Ascending aorta (tissue), 2 donors: ENCODE measurements at regions not wholly inside any gene's neighbourhood (a gene's known extent, or its start where the extent isn't known, plus 50 kb on each side); places are given as distances from the start of the nearest gene placed in this dataset.

Experiments used
- DNase-seq, 2 donors: peaks; one replicate each; pipeline ENCODE4 v3.0.0-alpha.2; 2019; ENCODE audit warnings: low spot score in 2 of 2
- H3K27ac ChIP-seq, 2 donors: fragments of 200-600 bp; sonication (generic); one replicate each; pipeline ENCODE4 v1.5.1; 2016 to 2017; ENCODE audit warnings: mild to moderate bottlenecking in 1 of 2
- H3K27me3 ChIP-seq: fragments of 200-600 bp; sonication (generic); one replicate; pipeline ENCODE4 v1.5.1; 2017
- H3K36me3 ChIP-seq, 2 donors: fragments of 200-600 bp; sonication (generic); one replicate each; pipeline ENCODE4 v1.5.1; 2016
- H3K4me1 ChIP-seq, 2 donors: fragments of 200-600 bp; sonication (generic); one replicate each; pipeline ENCODE4 v1.5.1; 2016 to 2017; ENCODE audit warnings: mild to moderate bottlenecking in 1 of 2
- H3K4me3 ChIP-seq, 2 donors: fragments of 200-600 bp; sonication (generic); one replicate each; pipeline ENCODE4 v1.5.1; 2016 to 2017; ENCODE audit warnings: mild to moderate bottlenecking in 1 of 2
- H3K9me3 ChIP-seq, 2 donors: fragments of 200-600 bp; sonication (generic); one replicate each; pipeline ENCODE4 v1.5.1; 2016
- CTCF ChIP-seq, 3 experiments: fragments of 200-600 bp in 2 of 3; fragments of 450-650 bp in 1 of 3; sonication (generic) in 2 of 3; IDR thresholded peaks; one replicate each; pipeline ENCODE4 v1.5.1; 2016 to 2019; ENCODE audit warnings: antibody characterized with exemption in 3 of 3, mild to moderate bottlenecking in 1 of 3, moderate library complexity in 1 of 3
- intact Hi-C: fragments of 100-400 bp; cut with DNase I; formaldehyde crosslinking; loops from one replicate; pipeline ENCODE4 v1.15.1; 2023

- DNase-seq, result no peak
- Histone ChIP-seq H3K27ac (no peak overlapping the region), H3K36me3 (no peaks in the 10 kb centered on the region), H3K27me3 (no peaks in the 10 kb centered on the region), H3K4me1 (no peaks in the 10 kb centered on the region), H3K4me3 (no peak overlapping the region), H3K9me3 (no peaks in the 10 kb centered on the region)
- intact Hi-C loops, result no loop called here
- no peak for TF ChIP-seq CTCF (IDR thresholded peaks at IDR 0.05)
Observed at GRCh38 chr2:224309176-224309575, 92.7 kb downstream of the FAM124B start.

GRCh38 chr2:224308272-224308911 lies 93.5 kb downstream of the FAM124B start:
- H3K36me3 ChIP-seq, result no peaks in the 10 kb centered on the region
- no peak for DNase-seq
- TF ChIP-seq CTCF (IDR thresholded peaks at IDR 0.05), result no peak
- H3K27me3 ChIP-seq, result no peaks in the 10 kb centered on the region
- H3K4me1 ChIP-seq, result no peaks in the 10 kb centered on the region
- H3K27ac ChIP-seq, result no peak overlapping the region
- no peaks in the 10 kb centered on the region for H3K9me3 ChIP-seq
- H3K4me3 ChIP-seq, result no peak overlapping the region
- intact Hi-C loops, result no loop called here

GRCh38 chr2:224302952-224303351 lies 99.0 kb downstream of the FAM124B start:
- Histone ChIP-seq H3K36me3 (no peaks in the 10 kb centered on the region), H3K27ac (no peak overlapping the region), H3K27me3 (no peaks in the 10 kb centered on the region), H3K4me1 (no peaks in the 10 kb centered on the region), H3K9me3 (no peaks in the 10 kb centered on the region), H3K4me3 (no peak overlapping the region)
- no peak for DNase-seq
- intact Hi-C loops, result no loop called here
- no peak for TF ChIP-seq CTCF (IDR thresholded peaks at IDR 0.05)

- no peaks in the 10 kb centered on the region for H3K27me3 ChIP-seq
- intact Hi-C loops, result no loop called here
- TF ChIP-seq CTCF (IDR thresholded peaks at IDR 0.05), result no peak
Observed at GRCh38 chr2:224293976-224294375, 107.9 kb downstream of the FAM124B start.

GRCh38 chr2:224287531-224287930 lies 114.4 kb downstream of the FAM124B start:
- Histone ChIP-seq H3K36me3 (no peaks in the 10 kb centered on the region), H3K9me3 (no peaks in the 10 kb centered on the region), H3K4me1 (no peaks in the 10 kb centered on the region), H3K27me3 (no peaks in the 10 kb centered on the region), H3K4me3 (no peak overlapping the region), H3K27ac (no peak overlapping the region)
- intact Hi-C loops, result no loop called here
- DNase-seq, result no peak
- no peak for TF ChIP-seq CTCF (IDR thresholded peaks at IDR 0.05)

More at GRCh38 chr2:224293976-224294375, 107.9 kb downstream of the FAM124B start:
- Histone ChIP-seq H3K4me3 (no peak overlapping the region), H3K27ac (no peak overlapping the region), H3K36me3 (no peaks in the 10 kb centered on the region), H3K9me3 (no peaks in the 10 kb centered on the region), H3K4me1 (no peaks in the 10 kb centered on the region)
- no peak for DNase-seq

GRCh38 chr2:224286923-224287322 lies 115.0 kb downstream of the FAM124B start:
- Histone ChIP-seq H3K36me3 (no peaks in the 10 kb centered on the region), H3K9me3 (no peaks in the 10 kb centered on the region), H3K27ac (no peak overlapping the region), H3K4me3 (no peak overlapping the region), H3K27me3 (no peaks in the 10 kb centered on the region), H3K4me1 (no peaks in the 10 kb centered on the region)
- DNase-seq, result no peak
- TF ChIP-seq CTCF (IDR thresholded peaks at IDR 0.05), result no peak
- intact Hi-C loops, result no loop called here
